ENCODE measurements at regions not wholly inside any gene's neighbourhood (a gene's known extent, or its start where the extent isn't known, plus 50 kb on each side); places are given as distances from the start of the nearest gene placed in this dataset.

DNA sequence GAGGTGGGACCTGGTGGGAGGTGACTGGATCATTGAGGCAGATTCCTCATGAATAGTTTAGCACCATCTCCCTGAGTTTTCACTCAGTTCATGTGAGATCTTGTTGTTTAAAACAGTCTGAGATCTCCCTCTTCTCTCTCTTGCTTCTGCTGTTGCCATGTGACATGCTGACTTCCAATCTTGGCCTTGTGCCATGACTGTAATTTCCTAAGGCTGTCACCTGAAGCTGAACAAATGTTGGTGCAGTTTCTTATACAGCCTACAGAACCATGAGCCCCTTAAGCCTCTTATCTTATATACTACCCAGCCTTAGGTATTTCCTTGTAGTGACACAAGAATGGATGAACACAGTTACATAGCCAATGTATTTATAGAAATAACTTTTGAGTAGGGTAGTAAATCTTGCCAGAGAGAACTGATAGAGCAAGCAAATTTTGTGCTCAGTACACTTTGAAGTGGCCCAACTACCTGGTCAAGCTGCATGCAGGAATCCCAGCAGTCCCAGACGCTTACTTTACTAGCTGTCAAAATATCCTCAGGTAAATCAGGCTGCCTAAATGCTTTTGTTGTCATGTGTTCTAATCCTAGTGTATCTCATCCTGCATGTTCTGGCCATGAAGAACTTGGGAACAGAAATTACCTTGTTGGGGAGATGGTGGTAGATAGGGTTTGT, 445.6 kb upstream of the MIS18BP1 start:
- TF ChIP-seq, protein P1, sequence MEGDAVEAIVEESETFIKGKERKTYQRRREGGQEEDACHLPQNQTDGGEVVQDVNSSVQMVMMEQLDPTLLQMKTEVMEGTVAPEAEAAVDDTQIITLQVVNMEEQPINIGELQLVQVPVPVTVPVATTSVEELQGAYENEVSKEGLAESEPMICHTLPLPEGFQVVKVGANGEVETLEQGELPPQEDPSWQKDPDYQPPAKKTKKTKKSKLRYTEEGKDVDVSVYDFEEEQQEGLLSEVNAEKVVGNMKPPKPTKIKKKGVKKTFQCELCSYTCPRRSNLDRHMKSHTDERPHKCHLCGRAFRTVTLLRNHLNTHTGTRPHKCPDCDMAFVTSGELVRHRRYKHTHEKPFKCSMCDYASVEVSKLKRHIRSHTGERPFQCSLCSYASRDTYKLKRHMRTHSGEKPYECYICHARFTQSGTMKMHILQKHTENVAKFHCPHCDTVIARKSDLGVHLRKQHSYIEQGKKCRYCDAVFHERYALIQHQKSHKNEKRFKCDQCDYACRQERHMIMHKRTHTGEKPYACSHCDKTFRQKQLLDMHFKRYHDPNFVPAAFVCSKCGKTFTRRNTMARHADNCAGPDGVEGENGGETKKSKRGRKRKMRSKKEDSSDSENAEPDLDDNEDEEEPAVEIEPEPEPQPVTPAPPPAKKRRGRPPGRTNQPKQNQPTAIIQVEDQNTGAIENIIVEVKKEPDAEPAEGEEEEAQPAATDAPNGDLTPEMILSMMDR (IDR thresholded peaks at IDR 0.05), result no peak
- TF ChIP-seq POLR2A (IDR thresholded peaks at IDR 0.05), result no peak
